ENCODE measurements at regions not wholly inside any gene's neighbourhood (a gene's known extent, or its start where the extent isn't known, plus 50 kb on each side); places are given as distances from the start of the nearest gene placed in this dataset.
"Not testable (repeated sequence)": the region's sequence is repeated elsewhere in the genome, so short reads cannot be mapped to it uniquely, and the experiment has no call there.

GRCh38 chr2:138244501-138244925, 257.1 kb upstream of the SPOPL start:
- no peak for TF ChIP-seq CTCF (IDR thresholded peaks at IDR 0.05; ENCODE audit: low read depth, low read length)

GRCh38 chr2:138245310-138245709, 256.3 kb upstream of the SPOPL start:
- no peak for TF ChIP-seq CTCF (IDR thresholded peaks at IDR 0.05; ENCODE audit: low read depth, low read length)

More at GRCh38 chr2:138244501-138244925, 257.1 kb upstream of the SPOPL start:
- no peak overlapping the region for H3K4me3 ChIP-seq (ENCODE audit: low read depth, low read length)

GRCh38 chr2:138247302-138247701, 254.3 kb upstream of the SPOPL start:
- TF ChIP-seq CTCF (IDR thresholded peaks at IDR 0.05; ENCODE audit: low read depth, low read length), result no peak
- H3K4me3 ChIP-seq (ENCODE audit: low read depth, low read length), result no peak overlapping the region

More at GRCh38 chr2:138245310-138245709, 256.3 kb upstream of the SPOPL start:
- H3K4me3 ChIP-seq (ENCODE audit: low read depth, low read length), result no peak overlapping the region

- no peak overlapping the region for H3K4me3 ChIP-seq (ENCODE audit: low read depth, low read length)
- TF ChIP-seq CTCF (IDR thresholded peaks at IDR 0.05; ENCODE audit: low read depth, low read length), result no peak
These were observed 252.4 kb upstream of the SPOPL start for GRCh38 chr2:138249207-138249606.

GRCh38 chr2:138250843-138251320, 250.7 kb upstream of the SPOPL start:
- H3K4me3 ChIP-seq (ENCODE audit: low read depth, low read length), result not testable (repeated sequence)

GRCh38 chr2:138252587-138252986, 249.0 kb upstream of the SPOPL start:
- no peak for TF ChIP-seq CTCF (IDR thresholded peaks at IDR 0.05; ENCODE audit: low read depth, low read length)
- no peak overlapping the region for H3K4me3 ChIP-seq (ENCODE audit: low read depth, low read length)

- no peak for TF ChIP-seq CTCF (IDR thresholded peaks at IDR 0.05; ENCODE audit: low read depth, low read length)
- H3K4me3 ChIP-seq (ENCODE audit: low read depth, low read length), result no peak overlapping the region
These were observed 245.9 kb upstream of the SPOPL start for GRCh38 chr2:138255670-138256069.
